Cardiac fibroblast (primary cell): ENCODE measurements at regions not wholly inside any gene's neighbourhood (a gene's known extent, or its start where the extent isn't known, plus 50 kb on each side); places are given as distances from the start of the nearest gene placed in this dataset.

Experiments used
- DNase-seq, 2 donors: peaks; one replicate each; pipeline versions ENCODE4 v3.0.0 to v3.0.0-alpha.2; 2010; ENCODE audit warnings: low read depth in 2 of 2
- H3K4me3 ChIP-seq, 2 donors: replicated peaks in 1 of 2; 1 replicate in 1 of 2; 2 replicates in 1 of 2; pipeline ENCODE4 v1.5.1; 2011; ENCODE audit warnings: low read depth in 2 of 2, low read length in 2 of 2, mild to moderate bottlenecking in 2 of 2, moderate library complexity in 1 of 2
- CTCF ChIP-seq: IDR thresholded peaks from one replicate; pipeline ENCODE4 v1.5.1; 2011; ENCODE audit warnings: low read depth, mild to moderate bottlenecking, low read length, inconsistent platforms

GRCh38 chr20:19120011-19120410 is 92.4 kb upstream of the SLC24A3 start:
- DNase-seq, result no peak
- H3K4me3 ChIP-seq, result no peak overlapping the region
- no peak for TF ChIP-seq CTCF

GRCh38 chr20:19120569-19120968 is 91.9 kb upstream of the SLC24A3 start:
- no peak for TF ChIP-seq CTCF
- no peak overlapping the region for H3K4me3 ChIP-seq
- no peak for DNase-seq

- H3K4me3 ChIP-seq, result no peak overlapping the region
- TF ChIP-seq CTCF, result no peak
- no peak for DNase-seq
Measured at GRCh38 chr20:19121463-19121862, 91.0 kb upstream of the SLC24A3 start.

- no peak for TF ChIP-seq CTCF
Measured at GRCh38 chr20:19121916-19122315, 90.5 kb upstream of the SLC24A3 start.

GRCh38 chr20:19122395-19122794 is 90.0 kb upstream of the SLC24A3 start:
- DNase-seq, result no peak
- H3K4me3 ChIP-seq, result no peak overlapping the region
- TF ChIP-seq CTCF, result no peak

More at GRCh38 chr20:19121916-19122315, 90.5 kb upstream of the SLC24A3 start:
- DNase-seq, result no peak
- no peak overlapping the region for H3K4me3 ChIP-seq

- no peak overlapping the region for H3K4me3 ChIP-seq
- no peak for TF ChIP-seq CTCF
- DNase-seq, result no peak
Measured at GRCh38 chr20:19125508-19125907, 86.9 kb upstream of the SLC24A3 start.

GRCh38 chr20:19129306-19129705 is 83.1 kb upstream of the SLC24A3 start:
- DNase-seq, result no peak
- no peak overlapping the region for H3K4me3 ChIP-seq
- no peak for TF ChIP-seq CTCF
